ENCODE measurements at regions not wholly inside any gene's neighbourhood (a gene's known extent, or its start where the extent isn't known, plus 50 kb on each side); places are given as distances from the start of the nearest gene placed in this dataset.

DNA sequence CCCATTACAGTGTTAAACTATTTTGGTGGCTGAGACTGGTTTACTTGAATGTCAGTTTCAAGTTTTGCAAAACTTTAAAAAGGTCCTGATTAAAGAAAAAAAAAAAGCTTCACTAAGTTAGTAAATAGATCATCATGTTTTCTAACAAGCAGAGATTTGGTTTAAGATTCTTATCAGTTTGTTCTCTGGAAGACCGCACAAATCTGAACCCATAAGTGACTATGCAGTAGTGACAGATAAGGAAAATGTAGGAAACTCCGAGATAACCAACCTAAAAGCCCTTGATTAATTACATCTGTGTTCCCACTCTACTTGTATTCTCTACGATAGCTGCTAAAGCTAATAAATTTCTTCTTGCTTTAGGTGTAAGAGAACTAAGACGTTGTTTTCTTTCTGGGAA lies 1799.8 kb upstream of the ADGRL3 start:
- TF ChIP-seq EP300 (IDR thresholded peaks at IDR 0.05) (no peak), POLR2AphosphoS5 (IDR thresholded peaks at IDR 0.05) (no peak), CTCF (IDR thresholded peaks at IDR 0.05) (no peak), POLR2A (IDR thresholded peaks at IDR 0.05) (no peak)
- H3K4me1 ChIP-seq: no peaks in the 10 kb centered on the region
- no peak overlapping the region for H3K4me3 ChIP-seq
- intact Hi-C loops (cut with DNase I; ENCODE audit: low total_unique reads): no loop called here
- no peak overlapping the region for H3K27ac ChIP-seq
- H3K9me3 ChIP-seq: no peaks in the 10 kb centered on the region
- WGBS, 5 donors: 24 to 40% (median 31%) methylated on average over 4 of the region's 4 CpGs
- no peaks in the 10 kb centered on the region for H3K27me3 ChIP-seq
- DNase-seq: no peak
- no peaks in the 10 kb centered on the region for H3K36me3 ChIP-seq

GRCh38 chr4:59409647-59410046 lies 1790.5 kb upstream of the ADGRL3 start:
- TF ChIP-seq EP300 (IDR thresholded peaks at IDR 0.05) (no peak), CTCF (IDR thresholded peaks at IDR 0.05) (no peak), POLR2A (IDR thresholded peaks at IDR 0.05) (no peak), POLR2AphosphoS5 (IDR thresholded peaks at IDR 0.05) (no peak)
- H3K4me1 ChIP-seq: no peaks in the 10 kb centered on the region

GRCh38 chr4:59412739-59413138 lies 1787.4 kb upstream of the ADGRL3 start:
- no peak overlapping the region for H3K4me3 ChIP-seq
- intact Hi-C loops (cut with DNase I; ENCODE audit: low total_unique reads): no loop called here
- H3K9me3 ChIP-seq: no peaks in the 10 kb centered on the region
- no peak for DNase-seq
- no peaks in the 10 kb centered on the region for H3K4me1 ChIP-seq
- no peak for TF ChIP-seq EP300 (IDR thresholded peaks at IDR 0.05)
- TF ChIP-seq POLR2AphosphoS5 (IDR thresholded peaks at IDR 0.05): no peak
- TF ChIP-seq CTCF (IDR thresholded peaks at IDR 0.05): no peak
- TF ChIP-seq POLR2A (IDR thresholded peaks at IDR 0.05): no peak
- 49 to 79% (median 75%) methylated on average over 5 of the region's 5 CpGs for WGBS, 5 donors
- no peaks in the 10 kb centered on the region for H3K36me3 ChIP-seq
- no peak overlapping the region for H3K27ac ChIP-seq
- H3K27me3 ChIP-seq: no peaks in the 10 kb centered on the region

More at GRCh38 chr4:59409647-59410046, 1790.5 kb upstream of the ADGRL3 start:
- Histone ChIP-seq H3K36me3 (no peaks in the 10 kb centered on the region), H3K27ac (no peak overlapping the region), H3K9me3 (no peaks in the 10 kb centered on the region), H3K27me3 (no peaks in the 10 kb centered on the region), H3K4me3 (no peak overlapping the region)
- DNase-seq: no peak
- intact Hi-C loops (cut with DNase I; ENCODE audit: low total_unique reads): no loop called here

DNA sequence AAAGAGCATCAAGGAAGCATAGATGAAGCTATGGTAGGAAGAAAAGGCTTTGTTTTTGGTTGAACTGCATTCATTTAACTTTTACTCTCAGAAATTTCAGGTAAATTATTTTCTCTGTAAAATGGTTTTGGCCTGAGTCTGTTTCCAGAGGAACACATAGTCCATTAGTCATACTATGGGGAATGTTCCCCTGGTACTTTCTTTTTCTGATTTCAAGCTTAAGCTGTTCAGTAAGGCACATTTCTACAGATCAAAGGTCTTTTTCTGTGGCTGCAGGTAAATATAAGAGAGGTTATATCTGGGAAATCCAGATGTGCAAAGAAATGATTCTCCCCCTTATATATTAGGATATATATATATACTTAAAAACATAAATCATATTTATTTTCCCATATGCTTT lies 1744.4 kb upstream of the ADGRL3 start:
- no peaks in the 10 kb centered on the region for H3K36me3 ChIP-seq
- no peak for DNase-seq
- no peaks in the 10 kb centered on the region for H3K27me3 ChIP-seq
- peaks cover 0 to 2% (median 0%) of the 10 kb centered on the region in 4 donors for H3K9me3 ChIP-seq
- no peak overlapping the region for H3K4me3 ChIP-seq
- H3K27ac ChIP-seq: no peak overlapping the region
- H3K4me1 ChIP-seq: no peaks in the 10 kb centered on the region
- intact Hi-C loops (cut with DNase I; ENCODE audit: low total_unique reads): no loop called here
- no peak for TF ChIP-seq POLR2A (IDR thresholded peaks at IDR 0.05)
- TF ChIP-seq CTCF (IDR thresholded peaks at IDR 0.05): no peak
- no peak for TF ChIP-seq POLR2AphosphoS5 (IDR thresholded peaks at IDR 0.05)
- no peak for TF ChIP-seq EP300 (IDR thresholded peaks at IDR 0.05)
